K562 (cell line): ENCODE measurements at regions not wholly inside any gene's neighbourhood (a gene's known extent, or its start where the extent isn't known, plus 50 kb on each side); places are given as distances from the start of the nearest gene placed in this dataset.

ENCODE experiments used
- ATAC-seq: fragments of 200-7000 bp; cut with Tn5 transposase; 3 replicates; pipeline ENCODE4 v1.9.1; 2020; ENCODE audit warnings: moderate library complexity
- BruUV-seq: library from RNA; stranded (reverse); fragments of 400-500 nt; replicated peaks from 2 replicates; lab custom pipeline; 2021; lab: Mats Ljungman, UMichigan
- CTCF ChIA-PET: fragments of 300-600 bp; formaldehyde crosslinking; extraction: SDS; loops from one replicate; lab custom pipeline; 2021; ENCODE audit warnings: low intra/inter-chr PET ratio; lab: Yijun Ruan, JAX
- POLR2A ChIA-PET: fragments of 300-600, 350-650 bp; sonication (Branson Sonifier 250); formaldehyde crosslinking; extraction: SDS; loops from one replicate; lab custom pipeline; 2021; ENCODE audit warnings: antibody characterized with exemption, inconsistent platforms; lab: Yijun Ruan, JAX
- DNase-seq, 4 experiments: peaks; one replicate each; pipeline versions ENCODE4 v3.0.0 to v3.0.0-alpha.2; 2011 to 2018; ENCODE audit warnings: low spot score in 3 of 4, mixed read lengths in 3 of 4; ENCODE audit errors: extremely low read depth in 1 of 4
- FAIRE-seq: peaks from 2 replicates; lab custom pipeline; 2011; peaks lifted over from hg19 to GRCh38; lab: Jason Lieb, UNC
- H2AFZ ChIP-seq: 2 replicates; pipeline ENCODE4 v1.6.0; 2011; ENCODE audit warnings: low read depth, low read length, control low read depth, inconsistent platforms
- H3K27ac ChIP-seq: fragments of 200-600 bp; 3 replicates; pipeline ENCODE4 v1.8.0; 2011; ENCODE audit warnings: low read depth, mild to moderate bottlenecking, control low read depth, inconsistent platforms, low read length, moderate library complexity, mixed read lengths; ENCODE audit errors: extremely low read depth
- H3K27me3 ChIP-seq, 2 experiments: fragments of 300-600 bp in 1 of 2; 2 replicates in 1 of 2; 3 replicates in 1 of 2; pipeline versions ENCODE4 v1.6.0 to v1.8.0; 2011; ENCODE audit warnings: inconsistent platforms in 2 of 2, low read length in 2 of 2, mild to moderate bottlenecking in 1 of 2, mixed read lengths in 1 of 2, moderate library complexity in 1 of 2; ENCODE audit not compliant: control insufficient read depth in 2 of 2, insufficient read depth in 2 of 2
- H3K36me3 ChIP-seq: fragments of 300-600 bp; 3 replicates; pipeline ENCODE4 v1.8.0; 2011; ENCODE audit warnings: mild to moderate bottlenecking, low read length, inconsistent platforms; ENCODE audit not compliant: control insufficient read depth, insufficient read depth
- H3K4me1 ChIP-seq, 2 experiments: fragments of 200-600 bp in 1 of 2; replicated peaks in 1 of 2; 2 replicates in 1 of 2; 3 replicates in 1 of 2; pipeline versions ENCODE4 v1.5.1 to v1.8.0; 2011; ENCODE audit warnings: inconsistent platforms in 2 of 2, low read length in 2 of 2, mild to moderate bottlenecking in 1 of 2, mixed read lengths in 1 of 2, moderate library complexity in 1 of 2; ENCODE audit not compliant: control insufficient read depth in 2 of 2, insufficient read depth in 2 of 2
- H3K4me2 ChIP-seq: 2 replicates; pipeline ENCODE4 v1.6.1; 2011; ENCODE audit warnings: low read length, control low read depth, inconsistent platforms, mixed read lengths; ENCODE audit not compliant: insufficient read depth
- H3K4me3 ChIP-seq: fragments of 200-600 bp; sonication (generic), shearing (Covaris generic); 2 replicates; pipeline ENCODE4 v1.5.1; 2016; ENCODE audit warnings: control low read depth, inconsistent platforms
- H3K79me2 ChIP-seq: fragments of 200-600 bp; 3 replicates; pipeline ENCODE4 v1.8.0; 2011; ENCODE audit warnings: low read length, inconsistent platforms; ENCODE audit not compliant: control insufficient read depth, insufficient read depth
- H3K9ac ChIP-seq, 2 experiments: 2 replicates each; pipeline versions ENCODE4 v1.6.0 to v1.6.1; 2011; ENCODE audit warnings: low read depth in 2 of 2, low read length in 2 of 2, control low read depth in 1 of 2, inconsistent platforms in 1 of 2, mild to moderate bottlenecking in 1 of 2, mixed read lengths in 1 of 2; ENCODE audit not compliant: insufficient read depth in 1 of 2
- H3K9me1 ChIP-seq: one replicate; pipeline ENCODE4 v1.6.0; 2011; ENCODE audit warnings: inconsistent platforms, mild to moderate bottlenecking, low read length, moderate library complexity; ENCODE audit not compliant: control insufficient read depth, insufficient read depth
- H3K9me3 ChIP-seq: replicated peaks from 2 replicates; pipeline ENCODE4 v1.5.1; 2011; ENCODE audit warnings: low read depth, low read length, inconsistent platforms; ENCODE audit not compliant: control insufficient read depth, insufficient read depth
- H4K20me1 ChIP-seq: replicated peaks from 2 replicates; pipeline ENCODE4 v1.6.1; 2011; ENCODE audit warnings: low read length, inconsistent platforms, mixed read lengths; ENCODE audit not compliant: control insufficient read depth, insufficient read depth
- BCL6 ChIP-seq: fragments of 250-450 bp; sonication (Bioruptor Pico); IDR thresholded peaks from 2 replicates; pipeline ENCODE4 v1.4.0; 2020
- EGR1 ChIP-seq: fragments of 450-650 bp; conservative IDR thresholded peaks from 2 replicates; pipeline ENCODE4 v1.6.1; 2017; ENCODE audit warnings: mild to moderate bottlenecking
- HMGN3 ChIP-seq: IDR thresholded peaks from 2 replicates; pipeline ENCODE4 v1.6.1; 2011; ENCODE audit warnings: borderline replicate concordance, low read depth, mild to moderate bottlenecking, mixed read lengths, low read length; ENCODE audit not compliant: insufficient read length; ENCODE audit errors: extremely low read depth
- MTF1 ChIP-seq: fragments of 250-450 bp; sonication (Bioruptor Pico); IDR thresholded peaks from 2 replicates; pipeline ENCODE4 v1.9.0; 2021; ENCODE audit warnings: moderate library complexity, mild to moderate bottlenecking, inconsistent platforms, borderline replicate concordance
- SIRT6 ChIP-seq: IDR thresholded peaks from one replicate; pipeline ENCODE4 v1.6.1; 2012; ENCODE audit warnings: low read depth, mild to moderate bottlenecking, control low read depth, inconsistent platforms, low read length, moderate library complexity
- SMARCB1 ChIP-seq: IDR thresholded peaks from 2 replicates; pipeline ENCODE4 v1.6.1; 2011; ENCODE audit warnings: improper control_type of control experiment, low read depth; ENCODE audit not compliant: insufficient read length
- U2AF1 ChIP-seq: fragments of 200-400 bp; formaldehyde crosslinking; optimal IDR thresholded peaks from 2 replicates; pipeline ENCODE3; 2017; ENCODE audit warnings: mild to moderate bottlenecking, low read depth, low read length, moderate library complexity
- ZNF263 ChIP-seq: sonication (generic); formaldehyde crosslinking; IDR thresholded peaks from 2 replicates; pipeline ENCODE4 v1.8.0; 2022; ENCODE audit warnings: mild to moderate bottlenecking, missing genetic modification reagents, borderline replicate concordance
- ZNF408 ChIP-seq: fragments of 250-450 bp; sonication (Bioruptor Pico); IDR thresholded peaks from 2 replicates; pipeline ENCODE4 v1.4.0; 2020; ENCODE audit warnings: low read depth, mild to moderate bottlenecking, moderate library complexity
- WGBS: fragments of 100-300 bp; shearing (Covaris generic); methylation state at CpG from one replicate; pipeline ENCODE4 v1.1.6; 2016; ENCODE audit warnings: low coverage, mixed read lengths; ENCODE audit not compliant: insufficient coverage; ENCODE audit errors: missing lambda C conversion rate; 5-methylcytosine and 5-hydroxymethylcytosine counted together
- in situ Hi-C: fragments of 300-500 bp; cut with MboI; formaldehyde crosslinking; loops from 4 replicates; pipeline ENCODE4 v1.15.0; 2018; ENCODE audit warnings: inconsistent platforms, mixed read lengths
- intact Hi-C: fragments of 100-400 bp; cut with micrococcal nuclease; formaldehyde crosslinking; loops from 2 replicates; pipeline ENCODE4 v1.14.2; 2022
- TF ChIP-seq, protein P1 (sequence below): fragments of 450-650 bp; conservative IDR thresholded peaks from 2 replicates; pipeline ENCODE4 v1.6.1; 2016; ENCODE audit warnings: missing genetic modification characterization, low read depth, mild to moderate bottlenecking, control low read depth, missing compliant biosample characterization
- TF ChIP-seq, protein P2 (sequence below): sonication (generic); formaldehyde crosslinking; IDR thresholded peaks from 2 replicates; pipeline ENCODE4 v1.4.0; 2020; ENCODE audit warnings: mild to moderate bottlenecking, missing genetic modification reagents
- TF ChIP-seq, protein P3 (sequence below): conservative IDR thresholded peaks from 2 replicates; pipeline ENCODE4 v1.6.1; 2011; ENCODE audit warnings: low read depth, mild to moderate bottlenecking, low read length; ENCODE audit not compliant: control insufficient read depth

DNA sequence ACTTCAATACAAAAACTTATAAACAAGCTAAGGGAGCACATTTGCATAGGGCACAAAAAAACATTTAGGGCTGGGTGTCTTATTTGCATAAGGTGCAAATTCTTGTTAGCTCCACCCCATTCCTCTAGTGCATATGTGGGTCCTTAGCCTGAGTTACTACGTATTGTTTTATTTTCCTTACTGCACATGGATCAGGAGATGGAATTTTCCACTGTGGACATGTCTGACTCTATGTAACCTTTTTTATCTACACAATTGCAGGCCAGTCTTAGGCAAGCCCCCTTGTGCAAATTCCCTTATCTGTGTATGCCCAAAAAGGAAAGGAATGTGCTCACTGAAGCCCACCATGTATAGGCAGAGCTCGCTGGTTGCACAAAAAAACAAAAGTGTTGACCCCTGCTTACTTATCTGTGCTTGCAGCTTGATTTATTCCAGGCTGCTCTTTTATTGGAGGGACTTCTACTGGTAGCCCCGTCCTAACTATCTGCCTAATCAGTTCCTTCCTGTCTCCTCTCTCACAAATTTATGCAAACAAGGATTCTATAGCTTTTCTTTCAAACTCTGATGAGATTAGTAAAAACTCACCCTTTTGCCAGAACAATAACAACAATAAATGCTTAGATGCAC lies 359.0 kb upstream of the MAGEB16 start (continued):
- no peak for TF ChIP-seq SIRT6
- TF ChIP-seq, protein P1, sequence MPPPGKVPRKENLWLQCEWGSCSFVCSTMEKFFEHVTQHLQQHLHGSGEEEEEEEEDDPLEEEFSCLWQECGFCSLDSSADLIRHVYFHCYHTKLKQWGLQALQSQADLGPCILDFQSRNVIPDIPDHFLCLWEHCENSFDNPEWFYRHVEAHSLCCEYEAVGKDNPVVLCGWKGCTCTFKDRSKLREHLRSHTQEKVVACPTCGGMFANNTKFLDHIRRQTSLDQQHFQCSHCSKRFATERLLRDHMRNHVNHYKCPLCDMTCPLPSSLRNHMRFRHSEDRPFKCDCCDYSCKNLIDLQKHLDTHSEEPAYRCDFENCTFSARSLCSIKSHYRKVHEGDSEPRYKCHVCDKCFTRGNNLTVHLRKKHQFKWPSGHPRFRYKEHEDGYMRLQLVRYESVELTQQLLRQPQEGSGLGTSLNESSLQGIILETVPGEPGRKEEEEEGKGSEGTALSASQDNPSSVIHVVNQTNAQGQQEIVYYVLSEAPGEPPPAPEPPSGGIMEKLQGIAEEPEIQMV (tag) = no peak
- no peak for TF ChIP-seq HMGN3
- no peak for TF ChIP-seq ZNF408 (CRISPR knock-in tag)

DNA sequence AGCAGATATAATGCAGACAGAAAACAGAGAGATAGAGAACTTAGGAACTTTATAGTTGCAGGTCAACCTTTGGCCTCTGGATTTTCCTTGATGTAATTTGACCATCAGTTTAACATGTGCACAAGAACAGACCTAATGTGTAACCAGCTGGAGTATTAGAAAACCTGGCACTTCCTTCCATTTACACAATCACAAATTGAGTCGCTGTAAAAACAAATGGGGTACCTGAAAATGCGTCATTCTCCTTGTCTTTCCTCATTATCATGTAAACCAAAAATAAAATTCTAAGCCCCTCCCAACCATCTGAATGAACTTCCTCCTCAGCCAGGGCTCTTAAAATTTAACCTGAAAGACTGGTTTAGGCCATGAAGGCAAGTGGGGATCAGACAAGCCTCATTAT lies 358.4 kb upstream of the MAGEB16 start:
- no TSS peak for BruUV-seq
- Histone ChIP-seq H3K27me3 (no peaks in the 10 kb centered on the region), H3K9me3 (no peaks in the 10 kb centered on the region), H3K4me1 (no peaks in the 10 kb centered on the region), H3K9ac (no peak overlapping the region), H4K20me1 (no peaks in the 10 kb centered on the region), H3K4me2 (no peak overlapping the region), H3K9me1 (no peaks in the 10 kb centered on the region), H3K79me2 (no peaks in the 10 kb centered on the region), H3K36me3 (no peaks in the 10 kb centered on the region), H3K4me3 (no peak overlapping the region), H3K27ac (no peak overlapping the region), H2AFZ (no peak overlapping the region)
- DNase-seq (no peak), ATAC-seq (no peak), FAIRE-seq (no peak)
- intact Hi-C loops = no loop called here
- in situ Hi-C loops = no loop called here
- no peak for TF ChIP-seq MTF1 (CRISPR knock-in tag)
- TF ChIP-seq U2AF1 = no peak
- no peak for TF ChIP-seq EGR1
- TF ChIP-seq SMARCB1 = no peak
- TF ChIP-seq, protein P2, sequence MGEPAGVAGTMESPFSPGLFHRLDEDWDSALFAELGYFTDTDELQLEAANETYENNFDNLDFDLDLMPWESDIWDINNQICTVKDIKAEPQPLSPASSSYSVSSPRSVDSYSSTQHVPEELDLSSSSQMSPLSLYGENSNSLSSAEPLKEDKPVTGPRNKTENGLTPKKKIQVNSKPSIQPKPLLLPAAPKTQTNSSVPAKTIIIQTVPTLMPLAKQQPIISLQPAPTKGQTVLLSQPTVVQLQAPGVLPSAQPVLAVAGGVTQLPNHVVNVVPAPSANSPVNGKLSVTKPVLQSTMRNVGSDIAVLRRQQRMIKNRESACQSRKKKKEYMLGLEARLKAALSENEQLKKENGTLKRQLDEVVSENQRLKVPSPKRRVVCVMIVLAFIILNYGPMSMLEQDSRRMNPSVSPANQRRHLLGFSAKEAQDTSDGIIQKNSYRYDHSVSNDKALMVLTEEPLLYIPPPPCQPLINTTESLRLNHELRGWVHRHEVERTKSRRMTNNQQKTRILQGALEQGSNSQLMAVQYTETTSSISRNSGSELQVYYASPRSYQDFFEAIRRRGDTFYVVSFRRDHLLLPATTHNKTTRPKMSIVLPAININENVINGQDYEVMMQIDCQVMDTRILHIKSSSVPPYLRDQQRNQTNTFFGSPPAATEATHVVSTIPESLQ (CRISPR knock-in tag) = no peak
- no peak for TF ChIP-seq ZNF263
- TF ChIP-seq BCL6 (CRISPR knock-in tag) = no peak
- TF ChIP-seq, protein P3, sequence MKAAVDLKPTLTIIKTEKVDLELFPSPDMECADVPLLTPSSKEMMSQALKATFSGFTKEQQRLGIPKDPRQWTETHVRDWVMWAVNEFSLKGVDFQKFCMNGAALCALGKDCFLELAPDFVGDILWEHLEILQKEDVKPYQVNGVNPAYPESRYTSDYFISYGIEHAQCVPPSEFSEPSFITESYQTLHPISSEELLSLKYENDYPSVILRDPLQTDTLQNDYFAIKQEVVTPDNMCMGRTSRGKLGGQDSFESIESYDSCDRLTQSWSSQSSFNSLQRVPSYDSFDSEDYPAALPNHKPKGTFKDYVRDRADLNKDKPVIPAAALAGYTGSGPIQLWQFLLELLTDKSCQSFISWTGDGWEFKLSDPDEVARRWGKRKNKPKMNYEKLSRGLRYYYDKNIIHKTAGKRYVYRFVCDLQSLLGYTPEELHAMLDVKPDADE = no peak
- ChIA-PET POLR2A (no interaction called here), CTCF (no interaction called here)
- WGBS = 0% methylated on average over 2 of the region's 2 CpGs
